Fibroblast of skin of left biceps (primary cell): ENCODE measurements at regions not wholly inside any gene's neighbourhood (a gene's known extent, or its start where the extent isn't known, plus 50 kb on each side); places are given as distances from the start of the nearest gene placed in this dataset.

Experiments
- DNase-seq, 2 experiments: peaks; one replicate each; pipeline ENCODE4 v3.0.0-alpha.2; 2013; ENCODE audit warnings: low read depth in 2 of 2

DNA sequence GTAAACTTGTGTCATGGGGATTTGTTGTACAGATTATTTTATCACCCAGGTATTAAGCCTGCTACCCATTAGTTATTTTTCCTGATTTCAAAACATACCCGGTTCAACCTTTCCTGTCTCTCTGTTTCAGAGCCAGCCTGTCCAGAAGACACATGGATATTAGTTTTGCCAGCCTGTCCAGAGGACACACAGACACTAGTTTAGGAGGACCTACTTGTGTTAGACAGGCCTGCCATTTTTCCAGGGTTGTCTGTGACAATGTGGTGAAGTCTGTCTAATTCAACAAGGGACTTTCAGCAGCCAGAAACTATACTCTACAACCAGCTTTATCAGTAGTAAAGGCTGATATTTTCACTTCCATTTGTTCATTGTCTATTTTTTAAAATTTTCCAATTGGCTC, 56.1 kb upstream of the DCC start:
- no peak for DNase-seq

DNA sequence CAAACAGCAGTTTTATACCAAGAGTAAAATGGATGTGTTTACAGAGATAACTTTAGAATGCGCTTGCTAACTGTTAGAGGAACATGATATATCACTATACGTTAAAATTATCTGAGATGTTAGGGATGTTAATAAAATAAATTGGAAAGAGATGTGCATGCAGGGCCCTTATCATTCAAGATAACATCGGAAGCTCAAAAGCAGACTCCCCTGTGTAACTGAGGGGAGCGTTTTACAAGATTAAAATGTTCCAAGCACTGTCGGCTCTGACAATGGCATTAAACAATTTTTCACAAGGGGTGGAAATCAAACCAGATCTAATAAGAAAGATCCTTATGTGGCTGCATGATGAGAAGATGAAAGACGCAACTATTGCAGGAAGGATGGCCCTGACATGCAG, 53.3 kb upstream of the DCC start:
- no peak for DNase-seq

DNA sequence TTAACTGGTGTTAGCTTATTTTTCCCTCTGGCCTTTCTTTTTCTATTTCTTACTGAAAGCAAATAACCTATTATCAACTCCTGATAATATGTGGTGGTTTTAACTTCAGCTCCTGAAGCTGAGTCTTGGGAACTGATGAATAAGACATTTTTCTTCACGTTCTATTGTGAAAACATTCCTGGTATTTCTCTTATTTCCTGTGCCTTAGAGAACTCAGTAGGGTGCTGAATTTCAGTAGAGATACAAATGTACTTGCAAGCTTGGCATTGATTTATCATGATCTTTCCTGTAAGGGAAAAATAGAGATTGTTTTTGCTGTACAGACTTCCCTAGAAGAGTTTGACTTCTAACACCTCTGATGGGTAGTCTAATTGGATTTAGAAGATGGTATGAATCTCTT, 52.8 kb upstream of the DCC start:
- peak; percentile 20 to 22 for DNase-seq

DNA sequence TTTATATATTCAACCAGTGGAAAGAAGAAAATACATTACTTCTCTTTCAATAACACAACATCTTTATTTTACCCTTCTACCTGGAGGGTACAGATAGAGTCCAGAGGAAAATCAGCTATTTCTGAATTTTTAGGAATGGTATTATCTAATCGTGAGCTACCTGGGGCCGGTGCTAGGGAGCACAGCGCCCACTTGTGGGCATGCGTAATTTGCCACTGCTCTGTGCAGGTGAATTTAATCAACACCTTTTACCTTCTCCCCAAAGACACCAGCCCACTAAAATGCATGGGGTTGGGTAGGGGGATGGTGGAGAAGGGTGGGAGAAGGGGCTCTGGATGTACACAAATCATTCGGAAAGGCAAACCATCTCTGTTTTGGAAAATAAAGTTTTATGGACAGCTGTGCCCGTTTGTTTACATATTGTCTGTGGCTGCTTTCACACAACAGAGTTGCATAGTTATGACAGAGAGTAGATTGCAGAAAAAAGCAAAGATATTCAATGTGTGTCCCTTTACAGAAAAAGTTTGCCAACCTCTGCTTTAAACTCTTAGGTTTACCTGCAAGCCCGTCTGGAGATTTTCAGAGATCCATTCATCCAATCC, 51.5 kb upstream of the DCC start:
- DNase-seq = no peak

DNA sequence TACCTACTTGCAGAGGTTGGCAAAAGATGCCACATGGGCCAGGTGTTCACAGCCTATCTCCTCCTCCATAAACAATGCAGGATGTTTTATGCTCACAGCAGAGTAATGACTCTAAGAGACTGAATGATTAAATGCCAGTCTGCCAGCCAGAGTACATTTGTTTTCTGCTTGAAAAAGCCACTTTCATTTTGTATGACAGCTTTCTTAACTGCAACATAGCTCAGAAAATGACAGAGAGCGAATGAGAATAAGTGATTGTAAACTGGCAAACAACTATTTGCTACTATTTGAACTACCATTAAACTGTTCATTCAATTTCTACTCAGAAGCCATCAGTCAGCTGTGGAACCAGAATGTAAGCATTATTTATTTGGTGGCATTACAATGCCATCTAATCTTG, 50.6 kb upstream of the DCC start:
- no peak for DNase-seq
